Breast epithelium (tissue), 3 donors: ENCODE measurements at regions not wholly inside any gene's neighbourhood (a gene's known extent, or its start where the extent isn't known, plus 50 kb on each side); places are given as distances from the start of the nearest gene placed in this dataset.

Experiments
- POLR2A ChIP-seq: fragments of 450-650 bp; IDR thresholded peaks from one replicate; pipeline ENCODE4 v1.6.1; 2016; ENCODE audit warnings: antibody characterized with exemption, mild to moderate bottlenecking, moderate library complexity
- TF ChIP-seq, protein P1 (sequence below), 3 donors: fragments of 450-650 bp; IDR thresholded peaks; one replicate each; pipeline ENCODE4 v1.5.1; 2016 to 2017; ENCODE audit warnings: antibody characterized with exemption in 3 of 3, mild to moderate bottlenecking in 3 of 3, moderate library complexity in 3 of 3

DNA sequence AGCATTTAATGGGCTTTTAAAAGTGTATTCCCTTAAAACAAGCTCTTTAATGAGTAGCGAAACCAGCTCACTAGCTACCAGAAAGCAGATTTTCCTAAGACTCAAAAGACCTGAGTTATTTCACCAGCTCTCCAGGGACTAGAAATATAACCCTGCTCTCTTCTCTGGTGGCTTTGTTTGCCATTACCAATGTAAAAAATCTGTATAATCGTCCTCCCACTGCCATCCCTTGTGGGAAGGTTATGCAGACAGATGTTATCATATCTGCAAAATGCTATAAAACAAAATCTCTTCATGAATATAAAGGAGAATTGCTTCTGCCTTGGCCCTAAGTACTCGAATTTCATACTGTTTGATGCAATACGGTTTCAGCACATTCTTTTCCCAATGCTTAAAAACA lies 335.2 kb downstream of the NUP35 start:
- TF ChIP-seq, protein P1, sequence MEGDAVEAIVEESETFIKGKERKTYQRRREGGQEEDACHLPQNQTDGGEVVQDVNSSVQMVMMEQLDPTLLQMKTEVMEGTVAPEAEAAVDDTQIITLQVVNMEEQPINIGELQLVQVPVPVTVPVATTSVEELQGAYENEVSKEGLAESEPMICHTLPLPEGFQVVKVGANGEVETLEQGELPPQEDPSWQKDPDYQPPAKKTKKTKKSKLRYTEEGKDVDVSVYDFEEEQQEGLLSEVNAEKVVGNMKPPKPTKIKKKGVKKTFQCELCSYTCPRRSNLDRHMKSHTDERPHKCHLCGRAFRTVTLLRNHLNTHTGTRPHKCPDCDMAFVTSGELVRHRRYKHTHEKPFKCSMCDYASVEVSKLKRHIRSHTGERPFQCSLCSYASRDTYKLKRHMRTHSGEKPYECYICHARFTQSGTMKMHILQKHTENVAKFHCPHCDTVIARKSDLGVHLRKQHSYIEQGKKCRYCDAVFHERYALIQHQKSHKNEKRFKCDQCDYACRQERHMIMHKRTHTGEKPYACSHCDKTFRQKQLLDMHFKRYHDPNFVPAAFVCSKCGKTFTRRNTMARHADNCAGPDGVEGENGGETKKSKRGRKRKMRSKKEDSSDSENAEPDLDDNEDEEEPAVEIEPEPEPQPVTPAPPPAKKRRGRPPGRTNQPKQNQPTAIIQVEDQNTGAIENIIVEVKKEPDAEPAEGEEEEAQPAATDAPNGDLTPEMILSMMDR (IDR thresholded peaks at IDR 0.05): no peak
- no peak for TF ChIP-seq POLR2A
